ENCODE measurements at regions not wholly inside any gene's neighbourhood (a gene's known extent, or its start where the extent isn't known, plus 50 kb on each side); places are given as distances from the start of the nearest gene placed in this dataset.

- TF ChIP-seq ZFP36 (IDR thresholded peaks at IDR 0.05; ENCODE audit: borderline replicate concordance, partially characterized antibody) (no peak), REST (IDR thresholded peaks at IDR 0.05) (no peak), MAZ (IDR thresholded peaks at IDR 0.05; ENCODE audit: borderline replicate concordance, low read depth, low read length) (no peak), USF2 (IDR thresholded peaks at IDR 0.05) (no peak)
Measured at GRCh38 chr6:95837890-95838289, 177.9 kb upstream of the FUT9 start (continued).

GRCh38 chr6:95841560-95841959 lies 174.2 kb upstream of the FUT9 start:
- Histone ChIP-seq H3K4me1 (no peaks in the 10 kb centered on the region), H3K4me3 (no peak overlapping the region), H3K4me2 (no peak overlapping the region), H3K9me3 (no peaks in the 10 kb centered on the region), H3K27ac (no peak overlapping the region)
- ATAC-seq (no peak), DNase-seq (ENCODE audit: low read depth in 1 of 2, low spot score in 1 of 2) (no peak), FAIRE-seq (no peak)
- POLR2A ChIA-PET, result no interaction called here
- TF ChIP-seq CTCF (IDR thresholded peaks at IDR 0.05), result no peak
- no peak for TF ChIP-seq CBX8 (IDR thresholded peaks at IDR 0.05)
- no peak for TF ChIP-seq CHD4 (IDR thresholded peaks at IDR 0.05; ENCODE audit: borderline replicate concordance)
- no peak for TF ChIP-seq BHLHE40 (IDR thresholded peaks at IDR 0.05; ENCODE audit: low read depth, low read length)
- no peak for TF ChIP-seq EHMT2 (IDR thresholded peaks at IDR 0.05; ENCODE audit: low read depth)
- no peak for TF ChIP-seq MAX (IDR thresholded peaks at IDR 0.05)
- no peak for TF ChIP-seq HOXB13 (CRISPR knock-in tag; IDR thresholded peaks at IDR 0.05; ENCODE audit: low read depth)
- no peak for TF ChIP-seq BCL3 (IDR thresholded peaks at IDR 0.05)
- no peak for TF ChIP-seq FOSL2 (IDR thresholded peaks at IDR 0.05)
- TF ChIP-seq FOSL2 (CRISPR knock-in tag; IDR thresholded peaks at IDR 0.05), result no peak
- TF ChIP-seq PHF8 (IDR thresholded peaks at IDR 0.05; ENCODE audit: borderline replicate concordance, low read depth), result no peak
- TF ChIP-seq NFE2L2 (conservative IDR thresholded peaks at IDR 0.05; ENCODE audit: low read length), result no peak
- no peak for TF ChIP-seq EHF (CRISPR knock-in tag; IDR thresholded peaks at IDR 0.05)
- no peak for TF ChIP-seq RAD21 (conservative IDR thresholded peaks at IDR 0.05 in 1 of 2, IDR thresholded peaks at IDR 0.05 in 1 of 2)
- TF ChIP-seq POLR2A (IDR thresholded peaks at IDR 0.05; ENCODE audit: low read length), result no peak
- CTCF ChIA-PET, result no interaction called here

GRCh38 chr6:95846652-95847051 lies 169.1 kb upstream of the FUT9 start:
- no peak for ATAC-seq
- no peak overlapping the region for H3K4me3 ChIP-seq
- H3K27ac ChIP-seq, result no peak overlapping the region
- ChIA-PET CTCF (no interaction called here), POLR2A (no interaction called here)
- 0% methylated on average over 2 of the region's 2 CpGs for WGBS (ENCODE audit: missing lambda C conversion rate)
- FAIRE-seq, result no peak
- no peaks in the 10 kb centered on the region for H3K9me3 ChIP-seq
- DNase-seq (ENCODE audit: low read depth in 1 of 2, low spot score in 1 of 2), result no peak
- H3K4me2 ChIP-seq, result no peak overlapping the region
- H3K4me1 ChIP-seq, result no peaks in the 10 kb centered on the region
- TF ChIP-seq POLR2A (IDR thresholded peaks at IDR 0.05; ENCODE audit: low read length), result no peak
- TF ChIP-seq HOXB13 (CRISPR knock-in tag; IDR thresholded peaks at IDR 0.05; ENCODE audit: low read depth), result no peak
- no peak for TF ChIP-seq BHLHE40 (IDR thresholded peaks at IDR 0.05; ENCODE audit: low read depth, low read length)
- no peak for TF ChIP-seq RAD21 (conservative IDR thresholded peaks at IDR 0.05 in 1 of 2, IDR thresholded peaks at IDR 0.05 in 1 of 2)
- TF ChIP-seq MAX (IDR thresholded peaks at IDR 0.05), result no peak
- no peak for TF ChIP-seq REST (IDR thresholded peaks at IDR 0.05)
- no peak for TF ChIP-seq JUNB (IDR thresholded peaks at IDR 0.05)
- no peak for TF ChIP-seq HMGXB4 (CRISPR knock-in tag; IDR thresholded peaks at IDR 0.05; ENCODE audit: borderline replicate concordance)
- TF ChIP-seq RCOR1 (IDR thresholded peaks at IDR 0.05; ENCODE audit: low read depth, low read length), result no peak

All from A549 (cell line).